Tibial nerve (tissue), 3 donors: ENCODE measurements at regions not wholly inside any gene's neighbourhood (a gene's known extent, or its start where the extent isn't known, plus 50 kb on each side); places are given as distances from the start of the nearest gene placed in this dataset.

Experiments used
- CTCF ChIP-seq, 5 experiments: fragments of 200-600 bp in 3 of 5; fragments of 450-650 bp in 2 of 5; sonication (generic) in 3 of 5; IDR thresholded peaks; one replicate each; pipeline ENCODE4 v1.5.1; 2016 to 2019; ENCODE audit warnings: antibody characterized with exemption in 5 of 5, mild to moderate bottlenecking in 3 of 5, moderate library complexity in 2 of 5
- POLR2A ChIP-seq, 2 donors: fragments of 450-650 bp; IDR thresholded peaks; one replicate each; pipeline ENCODE4 v1.6.1; 2017; ENCODE audit warnings: antibody characterized with exemption in 2 of 2, mild to moderate bottlenecking in 2 of 2, moderate library complexity in 2 of 2

GRCh38 chr4:22324422-22324821, 191.4 kb downstream of the ADGRA3 start:
- TF ChIP-seq CTCF (IDR thresholded peaks at IDR 0.05) (no peak), POLR2A (IDR thresholded peaks at IDR 0.05) (no peak)
